C4-2B (cell line): ENCODE measurements at regions not wholly inside any gene's neighbourhood (a gene's known extent, or its start where the extent isn't known, plus 50 kb on each side); places are given as distances from the start of the nearest gene placed in this dataset.

ENCODE experiments used
- H3K27ac ChIP-seq: fragments of 450-650 bp; 2 replicates; pipeline ENCODE4 v1.5.1; 2017
- ZFX ChIP-seq: fragments of 450-650 bp; IDR thresholded peaks from 2 replicates; pipeline ENCODE4 v1.6.1; 2017
- TF ChIP-seq, protein P1 (sequence below): fragments of 450-650 bp; conservative IDR thresholded peaks from 2 replicates; pipeline ENCODE4 v1.5.1; 2017; ENCODE audit warnings: mild to moderate bottlenecking

DNA sequence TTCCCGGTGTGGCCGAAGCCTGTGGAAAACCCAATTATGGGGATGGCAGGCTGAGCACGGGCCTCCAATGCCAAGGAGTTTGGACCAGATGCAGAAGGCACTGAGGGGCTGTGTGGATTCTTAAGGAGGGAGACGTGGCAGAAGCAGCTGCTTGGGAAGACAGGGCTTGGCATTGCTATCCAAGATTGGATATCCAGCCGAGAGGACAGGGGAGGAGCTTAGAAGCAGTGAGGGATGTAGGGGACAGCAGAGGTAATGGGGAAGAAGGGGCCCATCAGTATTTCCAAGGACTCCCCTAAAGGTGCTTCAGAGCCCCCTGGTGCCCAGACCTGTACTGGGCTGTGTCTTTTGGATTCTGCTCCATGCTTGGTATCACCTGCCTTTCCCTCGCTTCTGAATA, 112.8 kb upstream of the TLE3 start:
- TF ChIP-seq ZFX, result no peak
- TF ChIP-seq, protein P1, sequence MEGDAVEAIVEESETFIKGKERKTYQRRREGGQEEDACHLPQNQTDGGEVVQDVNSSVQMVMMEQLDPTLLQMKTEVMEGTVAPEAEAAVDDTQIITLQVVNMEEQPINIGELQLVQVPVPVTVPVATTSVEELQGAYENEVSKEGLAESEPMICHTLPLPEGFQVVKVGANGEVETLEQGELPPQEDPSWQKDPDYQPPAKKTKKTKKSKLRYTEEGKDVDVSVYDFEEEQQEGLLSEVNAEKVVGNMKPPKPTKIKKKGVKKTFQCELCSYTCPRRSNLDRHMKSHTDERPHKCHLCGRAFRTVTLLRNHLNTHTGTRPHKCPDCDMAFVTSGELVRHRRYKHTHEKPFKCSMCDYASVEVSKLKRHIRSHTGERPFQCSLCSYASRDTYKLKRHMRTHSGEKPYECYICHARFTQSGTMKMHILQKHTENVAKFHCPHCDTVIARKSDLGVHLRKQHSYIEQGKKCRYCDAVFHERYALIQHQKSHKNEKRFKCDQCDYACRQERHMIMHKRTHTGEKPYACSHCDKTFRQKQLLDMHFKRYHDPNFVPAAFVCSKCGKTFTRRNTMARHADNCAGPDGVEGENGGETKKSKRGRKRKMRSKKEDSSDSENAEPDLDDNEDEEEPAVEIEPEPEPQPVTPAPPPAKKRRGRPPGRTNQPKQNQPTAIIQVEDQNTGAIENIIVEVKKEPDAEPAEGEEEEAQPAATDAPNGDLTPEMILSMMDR, result no peak
- no peak overlapping the region for H3K27ac ChIP-seq

DNA sequence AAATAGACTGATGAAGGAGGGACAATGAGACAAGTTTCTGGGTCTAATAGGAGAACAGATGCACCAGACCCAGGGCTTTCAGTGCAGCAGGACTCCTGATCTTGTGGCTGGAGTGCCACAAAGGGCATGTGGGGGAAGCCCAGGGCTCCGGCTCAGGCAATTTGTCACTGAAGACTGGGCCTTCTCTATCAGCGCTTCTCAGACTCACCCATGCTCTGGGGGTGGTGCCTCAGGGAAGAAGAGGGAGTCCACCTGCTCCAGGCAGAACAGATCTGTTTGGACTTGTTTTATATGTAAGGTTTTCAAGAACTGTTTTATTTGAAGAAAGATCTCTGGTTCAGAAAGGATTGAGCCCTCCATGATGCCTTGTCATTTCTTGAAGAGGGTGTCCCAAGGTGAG, 112.4 kb upstream of the TLE3 start:
- TF ChIP-seq ZFX, result no peak
- TF ChIP-seq, protein P1, result no peak

DNA sequence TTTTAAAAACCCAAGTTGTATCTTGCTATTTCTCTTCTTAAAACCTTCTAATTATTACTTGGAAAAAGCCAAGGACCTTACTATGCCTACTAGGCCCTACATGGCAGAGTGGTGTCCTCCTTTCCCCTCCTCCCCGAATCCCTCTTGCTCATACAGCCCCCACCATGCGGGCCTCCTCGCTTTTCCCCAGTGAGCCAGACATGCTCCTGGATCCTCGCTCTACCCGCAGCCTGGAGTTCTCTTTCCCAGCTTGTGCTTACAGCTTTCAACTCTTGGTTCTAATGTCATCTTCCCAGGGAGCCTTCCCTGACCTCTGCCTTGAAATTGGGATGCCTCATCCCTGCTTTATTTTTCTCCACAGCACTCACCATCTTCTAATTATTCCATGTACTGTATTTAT, 111.8 kb upstream of the TLE3 start:
- TF ChIP-seq ZFX, result no peak
- TF ChIP-seq, protein P1, result no peak
- H3K27ac ChIP-seq, result no peak overlapping the region

More for the DNA sequence above, 112.4 kb upstream of the TLE3 start:
- H3K27ac ChIP-seq, result no peak overlapping the region

- no peak for TF ChIP-seq ZFX
- TF ChIP-seq, protein P1, result no peak
- no peak overlapping the region for H3K27ac ChIP-seq
Measured at GRCh38 chr15:70208332-70208731, 110.6 kb upstream of the TLE3 start.

- no peak overlapping the region for H3K27ac ChIP-seq
- TF ChIP-seq ZFX, result no peak
- TF ChIP-seq, protein P1, result no peak
Measured at GRCh38 chr15:70206668-70207067, 109.0 kb upstream of the TLE3 start.

- no peak overlapping the region for H3K27ac ChIP-seq
Measured at GRCh38 chr15:70204652-70205051, 106.9 kb upstream of the TLE3 start.

DNA sequence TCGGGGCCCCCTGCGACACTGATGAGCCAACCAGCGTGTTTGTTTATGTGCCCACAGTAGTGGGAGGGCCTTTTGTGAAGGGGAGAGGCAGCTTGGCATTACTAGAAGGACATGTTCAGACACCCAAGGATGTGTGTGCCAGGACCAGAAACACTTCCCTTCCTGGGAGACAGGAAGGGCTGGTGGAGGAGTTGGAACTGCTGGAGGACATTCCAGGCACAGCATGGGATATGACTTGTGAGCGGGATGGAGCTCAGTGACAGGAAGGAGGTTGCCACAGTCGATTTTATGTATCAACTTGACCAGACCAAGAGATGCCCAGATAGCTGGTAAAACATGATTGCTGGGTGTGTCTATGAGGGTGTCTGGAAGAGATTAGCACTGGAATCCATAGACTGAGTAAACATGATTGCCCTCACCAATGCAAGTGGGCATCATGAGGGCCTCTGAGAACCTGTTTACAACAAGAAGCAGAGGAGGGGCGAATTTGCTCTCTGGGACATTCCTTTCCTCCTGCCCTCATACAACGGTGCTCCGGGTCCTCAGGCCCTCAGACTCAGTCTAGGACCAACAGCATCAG, 106.4 kb upstream of the TLE3 start:
- H3K27ac ChIP-seq, result no peak overlapping the region
- TF ChIP-seq, protein P1, result no peak
- TF ChIP-seq ZFX, result no peak

More at GRCh38 chr15:70204652-70205051, 106.9 kb upstream of the TLE3 start:
- TF ChIP-seq ZFX, result no peak
- TF ChIP-seq, protein P1, result no peak
